AG04450 (cell line): ENCODE measurements at regions not wholly inside any gene's neighbourhood (a gene's known extent, or its start where the extent isn't known, plus 50 kb on each side); places are given as distances from the start of the nearest gene placed in this dataset.

Experiments used
- CTCF ChIA-PET: fragments of 300-600, 350-600 bp; formaldehyde crosslinking; extraction: SDS; loops from one replicate; lab custom pipeline; 2022; ENCODE audit warnings: antibody characterized with exemption, inconsistent platforms; lab: Charles Lee
- POLR2A ChIA-PET: fragments of 350-600 bp; formaldehyde crosslinking; extraction: SDS; loops from one replicate; lab custom pipeline; 2021; ENCODE audit warnings: antibody characterized with exemption, inconsistent platforms; lab: Yijun Ruan, JAX
- DNase-seq: peaks from one replicate; pipeline ENCODE4 v3.0.0-alpha.2; 2011; ENCODE audit warnings: low read depth, low spot score
- H3K27ac ChIP-seq: one replicate; pipeline ENCODE4 v1.5.1; 2012; ENCODE audit warnings: low read depth, low read length, control low read depth
- H3K27me3 ChIP-seq: one replicate; pipeline ENCODE4 v1.6.0; 2012; ENCODE audit warnings: low read length; ENCODE audit not compliant: control insufficient read depth, insufficient read depth
- H3K4me3 ChIP-seq: 2 replicates; pipeline ENCODE4 v1.5.1; 2011; ENCODE audit warnings: mild to moderate bottlenecking, low read depth, low read length, control low read depth
- H3K9me3 ChIP-seq: 2 replicates; pipeline ENCODE4 v1.5.1; 2012; ENCODE audit warnings: low read length; ENCODE audit not compliant: control insufficient read depth, insufficient read depth
- CTCF ChIP-seq: IDR thresholded peaks from 2 replicates; pipeline ENCODE4 v1.5.1; 2011; ENCODE audit warnings: low read depth, low read length, control low read depth, inconsistent platforms

GRCh38 chr9:23542438-23542837, 283.6 kb downstream of the ELAVL2 start:
- H3K27ac ChIP-seq = no peak overlapping the region
- no peaks in the 10 kb centered on the region for H3K27me3 ChIP-seq
- no peaks in the 10 kb centered on the region; the same call in 1 of the 2 replicates for H3K9me3 ChIP-seq
- ChIA-PET CTCF (no interaction called here), POLR2A (no interaction called here)
- no peak overlapping the region for H3K4me3 ChIP-seq
- TF ChIP-seq CTCF = no peak
- no peak for DNase-seq

- Histone ChIP-seq H3K27ac (no peak overlapping the region), H3K27me3 (no peaks in the 10 kb centered on the region), H3K9me3 (no peaks in the 10 kb centered on the region; the same call in 1 of the 2 replicates), H3K4me3 (no peak overlapping the region)
- ChIA-PET CTCF (no interaction called here), POLR2A (no interaction called here)
- DNase-seq = no peak
- TF ChIP-seq CTCF = no peak
Observed at GRCh38 chr9:23542927-23543326, 283.1 kb downstream of the ELAVL2 start.

- no peak for DNase-seq
- Histone ChIP-seq H3K4me3 (no peak overlapping the region), H3K9me3 (no peaks in the 10 kb centered on the region; the same call in 1 of the 2 replicates), H3K27ac (no peak overlapping the region), H3K27me3 (no peaks in the 10 kb centered on the region)
- ChIA-PET CTCF (no interaction called here), POLR2A (no interaction called here)
- no peak for TF ChIP-seq CTCF
Observed at GRCh38 chr9:23543419-23543818, 282.6 kb downstream of the ELAVL2 start.

GRCh38 chr9:23545728-23546127, 280.3 kb downstream of the ELAVL2 start:
- ChIA-PET POLR2A (no interaction called here), CTCF (no interaction called here)
- H3K27ac ChIP-seq = no peak overlapping the region
- no peaks in the 10 kb centered on the region; the same call in 1 of the 2 replicates for H3K9me3 ChIP-seq
- H3K4me3 ChIP-seq = no peak overlapping the region
- DNase-seq = no peak
- TF ChIP-seq CTCF = no peak
- no peaks in the 10 kb centered on the region for H3K27me3 ChIP-seq

GRCh38 chr9:23551311-23551721, 274.7 kb downstream of the ELAVL2 start:
- peaks cover 5% of the 10 kb centered on the region; the same call in 1 of the 2 replicates for H3K9me3 ChIP-seq
- CTCF ChIA-PET = no interaction called here

More at GRCh38 chr9:23551311-23551721, 274.7 kb downstream of the ELAVL2 start:
- POLR2A ChIA-PET = no interaction called here
- no peak for TF ChIP-seq CTCF
- Histone ChIP-seq H3K4me3 (no peak overlapping the region), H3K27ac (no peak overlapping the region), H3K27me3 (no peaks in the 10 kb centered on the region)
- DNase-seq = no peak
